GM12873 (cell line): ENCODE measurements at regions not wholly inside any gene's neighbourhood (a gene's known extent, or its start where the extent isn't known, plus 50 kb on each side); places are given as distances from the start of the nearest gene placed in this dataset.

Experiments used
- CTCF ChIP-seq: IDR thresholded peaks from 2 replicates; pipeline ENCODE4 v1.5.1; 2012; ENCODE audit warnings: low read depth, mild to moderate bottlenecking, moderate library complexity, low read length, control low read depth; ENCODE audit not compliant: insufficient read depth; ENCODE audit errors: missing control alignments

DNA sequence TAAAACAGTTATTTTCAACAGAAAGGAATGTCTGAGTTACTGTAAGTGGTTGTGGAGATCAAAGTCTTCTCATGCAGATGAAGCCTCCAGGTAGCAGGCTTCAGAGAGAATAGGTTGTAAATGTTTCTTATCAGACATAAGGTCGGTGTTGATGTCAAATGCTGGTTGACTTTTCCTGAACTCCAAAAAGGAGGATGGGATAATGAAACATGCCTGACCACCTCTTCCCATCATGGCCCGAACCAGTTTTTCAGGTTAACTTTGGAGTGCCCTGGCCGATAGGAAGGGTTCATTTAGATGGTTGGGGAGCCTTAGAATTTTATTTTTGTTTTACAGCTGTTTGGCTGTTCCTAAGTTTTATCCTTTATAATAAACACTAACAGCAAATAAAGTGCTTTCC, 478.4 kb downstream of the ACTL7B start:
- TF ChIP-seq CTCF: no peak

- TF ChIP-seq CTCF: no peak
Observed at GRCh38 chr9:108376140-108376539, 479.6 kb downstream of the ACTL7B start.

DNA sequence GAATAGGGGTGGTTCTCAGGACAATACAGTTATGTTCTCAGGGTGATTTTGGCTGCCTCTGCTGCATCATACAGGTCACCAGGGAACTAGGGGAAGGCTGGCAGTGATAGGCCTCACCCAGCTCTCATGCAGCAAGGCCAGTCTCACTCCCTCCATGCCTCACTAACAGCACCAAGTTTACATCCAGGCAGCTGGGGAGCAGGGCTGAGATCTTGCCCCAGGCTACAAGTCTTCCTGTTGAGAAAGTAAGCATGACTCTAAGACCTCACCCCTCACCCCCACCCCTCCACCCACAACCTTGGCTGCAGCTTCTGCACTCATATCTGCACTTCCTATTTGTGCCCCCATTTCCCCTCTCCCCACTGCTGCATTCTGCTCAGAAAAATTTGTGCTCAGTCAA, 481.2 kb downstream of the ACTL7B start:
- no peak for TF ChIP-seq CTCF

DNA sequence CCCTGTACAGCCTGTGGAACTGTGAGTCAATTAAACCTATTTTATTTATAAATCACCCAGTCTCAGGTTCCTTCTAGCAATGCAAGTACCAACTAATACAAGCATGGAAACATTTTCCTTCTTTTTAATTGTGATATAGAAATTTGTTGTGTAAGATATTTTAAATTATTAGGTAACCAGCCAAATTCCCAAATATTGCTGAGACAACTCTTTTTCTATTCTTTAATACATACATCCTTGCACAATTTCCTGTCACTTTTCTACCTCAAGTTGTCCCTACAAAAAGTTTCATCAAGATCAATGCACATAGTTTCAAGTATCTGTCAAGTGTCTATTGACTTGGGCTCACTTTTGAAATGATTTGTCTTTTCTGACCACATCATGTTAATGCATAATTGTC, 488.6 kb downstream of the ACTL7B start:
- TF ChIP-seq CTCF: no peak

GRCh38 chr9:108363311-108363710, 492.5 kb downstream of the ACTL7B start:
- TF ChIP-seq CTCF: no peak

DNA sequence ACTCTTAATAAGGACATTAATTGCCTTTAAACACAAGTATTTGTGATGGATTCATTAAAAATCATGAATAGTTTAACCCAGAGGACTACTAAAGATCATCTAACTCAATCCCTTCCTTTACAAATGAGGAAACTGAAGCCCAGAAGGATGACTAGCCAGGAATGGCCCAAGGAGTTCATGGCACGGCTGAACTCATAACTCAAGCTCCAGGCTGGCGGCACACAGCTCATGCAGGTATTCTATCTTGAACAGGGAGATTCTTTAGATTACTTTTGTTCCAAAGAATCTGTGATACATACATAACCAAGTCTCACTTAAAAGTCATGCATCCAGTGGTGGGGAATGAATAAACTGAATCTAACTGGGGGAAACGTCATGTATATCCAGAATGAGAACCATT, 495.5 kb downstream of the ACTL7B start:
- no peak for TF ChIP-seq CTCF

DNA sequence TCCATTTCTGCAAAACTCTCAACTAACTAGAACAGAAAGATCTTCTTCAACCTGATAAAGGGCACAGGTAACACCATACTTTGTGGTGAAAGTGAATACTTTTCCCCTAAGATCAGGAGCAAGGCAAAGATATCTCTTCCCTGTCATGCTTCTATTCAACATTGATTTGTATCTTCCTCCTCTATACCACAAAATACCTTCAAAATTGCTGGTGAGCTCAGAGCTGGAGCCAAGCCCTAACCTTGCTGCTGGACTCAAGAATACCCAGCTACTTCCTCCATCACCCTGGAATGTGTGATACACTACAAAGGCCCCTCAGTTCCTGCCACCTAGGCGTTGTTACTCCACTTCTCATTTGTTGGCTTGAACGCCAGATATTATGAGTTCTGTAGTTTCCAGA, 499.0 kb downstream of the ACTL7B start:
- TF ChIP-seq CTCF: no peak

- TF ChIP-seq CTCF: no peak
Observed at GRCh38 chr9:108351571-108351970, 504.2 kb downstream of the ACTL7B start.
